ENCODE measurements at regions not wholly inside any gene's neighbourhood (a gene's known extent, or its start where the extent isn't known, plus 50 kb on each side); places are given as distances from the start of the nearest gene placed in this dataset.
"Not testable (repeated sequence)": the region's sequence is repeated elsewhere in the genome, so short reads cannot be mapped to it uniquely, and the experiment has no call there.

GRCh38 chr9:41653560-41654340, 464.6 kb upstream of the ZNG1F start:
- H3K23ac ChIP-seq (ENCODE audit: low read depth, low read length); H3K4me3 ChIP-seq (ENCODE audit: insufficient read depth, low read depth, low read length); dilution Hi-C loops (cut with HindIII; ENCODE audit: low sequenced_read_pairs, unreplicated experiment); H3K14ac ChIP-seq (replicated peaks; ENCODE audit: low read depth, low read length); H2BK20ac ChIP-seq (ENCODE audit: low read depth, low read length); H3K79me1 ChIP-seq (ENCODE audit: low read depth in 1 of 2, low read length in 2 of 2); H3K4me1 ChIP-seq (ENCODE audit: control insufficient read depth, insufficient read depth, low read length); intact Hi-C loops (cut with micrococcal nuclease); H2BK15ac ChIP-seq (ENCODE audit: low read depth, low read length); H4K91ac ChIP-seq (ENCODE audit: insufficient read depth, low read depth, low read length); H3K36me3 ChIP-seq (ENCODE audit: control insufficient read depth, insufficient read depth, low read length); H3K27ac ChIP-seq (ENCODE audit: insufficient read depth, low read length); H2AK5ac ChIP-seq (ENCODE audit: low read depth, low read length); H2BK120ac ChIP-seq (ENCODE audit: low read depth, low read length); POLR2A ChIA-PET (ENCODE audit: unreplicated experiment); H4K5ac ChIP-seq (ENCODE audit: low read depth, low read length); H2BK5ac ChIP-seq (ENCODE audit: low read depth, low read length, poor library complexity, severe bottlenecking); H3K27me3 ChIP-seq (ENCODE audit: control insufficient read depth, insufficient read depth, low read length); H3K9me1 ChIP-seq (ENCODE audit: insufficient read depth, low read length); H3K9me3 ChIP-seq (ENCODE audit: control insufficient read depth, insufficient read depth, low read length); DNase-seq; CTCF ChIA-PET; in situ Hi-C loops (cut with MboI; ENCODE audit: low sequenced_read_pairs); H3K18ac ChIP-seq (ENCODE audit: low read depth, low read length); H3K56ac ChIP-seq (ENCODE audit: extremely low read depth, insufficient read depth, low read length); H4K8ac ChIP-seq (ENCODE audit: low read depth in 2 of 2, low read length in 2 of 2); BruUV-seq (replicated peaks); H2AFZ ChIP-seq (replicated peaks; ENCODE audit: low read length, poor library complexity); H2AK9ac ChIP-seq (replicated peaks; ENCODE audit: low read depth, low read length, poor library complexity); ATAC-seq (ENCODE audit: low read depth); H3K9ac ChIP-seq (ENCODE audit: low read depth, low read length); H4K20me1 ChIP-seq (ENCODE audit: insufficient read depth, low read length); H3K4ac ChIP-seq (ENCODE audit: low read depth, low read length): not testable (repeated sequence)
- no CpG with 5 or more reads among the region's 21 CpGs for WGBS, 2 experiments (ENCODE audit: extremely low coverage in 2 of 2, insufficient read length in 1 of 2)
- 0 out of 2 replicates have a peak overlapping the region, but pooled peaks have one; percentile 7 for H3K4me2 ChIP-seq (ENCODE audit: low read depth, low read length)

GRCh38 chr9:41652800-41653199, 463.7 kb upstream of the ZNG1F start:
- ATAC-seq (ENCODE audit: low read depth); H2AFZ ChIP-seq (replicated peaks; ENCODE audit: low read length, poor library complexity); H3K4me1 ChIP-seq (ENCODE audit: control insufficient read depth, insufficient read depth, low read length); H3K27me3 ChIP-seq (ENCODE audit: control insufficient read depth, insufficient read depth, low read length); H4K5ac ChIP-seq (ENCODE audit: low read depth, low read length); H2BK20ac ChIP-seq (ENCODE audit: low read depth, low read length); H2AK9ac ChIP-seq (replicated peaks; ENCODE audit: low read depth, low read length, poor library complexity); H3K27ac ChIP-seq (ENCODE audit: insufficient read depth, low read length); H3K79me1 ChIP-seq (ENCODE audit: low read depth in 1 of 2, low read length in 2 of 2); BruUV-seq (replicated peaks); POLR2A ChIA-PET (ENCODE audit: unreplicated experiment); H3K4me2 ChIP-seq (ENCODE audit: low read depth, low read length); H4K20me1 ChIP-seq (ENCODE audit: insufficient read depth, low read length); H3K9ac ChIP-seq (ENCODE audit: low read depth, low read length); DNase-seq; H3K36me3 ChIP-seq (ENCODE audit: control insufficient read depth, insufficient read depth, low read length); H3K23ac ChIP-seq (ENCODE audit: low read depth, low read length); H4K8ac ChIP-seq (ENCODE audit: low read depth in 2 of 2, low read length in 2 of 2); H2BK15ac ChIP-seq (ENCODE audit: low read depth, low read length); H3K56ac ChIP-seq (ENCODE audit: extremely low read depth, insufficient read depth, low read length); CTCF ChIA-PET; in situ Hi-C loops (cut with MboI; ENCODE audit: low sequenced_read_pairs); H2BK120ac ChIP-seq (ENCODE audit: low read depth, low read length); H3K18ac ChIP-seq (ENCODE audit: low read depth, low read length); H2AK5ac ChIP-seq (ENCODE audit: low read depth, low read length); H3K14ac ChIP-seq (replicated peaks; ENCODE audit: low read depth, low read length); H3K9me3 ChIP-seq (ENCODE audit: control insufficient read depth, insufficient read depth, low read length); H3K4me3 ChIP-seq (ENCODE audit: insufficient read depth, low read depth, low read length); dilution Hi-C loops (cut with HindIII; ENCODE audit: low sequenced_read_pairs, unreplicated experiment); H4K91ac ChIP-seq (ENCODE audit: insufficient read depth, low read depth, low read length); intact Hi-C loops (cut with micrococcal nuclease); H3K9me1 ChIP-seq (ENCODE audit: insufficient read depth, low read length); H3K4ac ChIP-seq (ENCODE audit: low read depth, low read length); H2BK5ac ChIP-seq (ENCODE audit: low read depth, low read length, poor library complexity, severe bottlenecking): not testable (repeated sequence)
- WGBS, 2 experiments (ENCODE audit: extremely low coverage in 2 of 2, insufficient read length in 1 of 2) = no CpG with 5 or more reads among the region's 17 CpGs
